Stimulated activated naive CD8-positive, alpha-beta T cell treated with anti-CD3 and anti-CD28 coated beads, Interleukin-15, Interleukin-2, amounts not matched to agents 100 ng/mL and 50 ng/mL, for 24 hours (primary cell): ENCODE measurements at regions not wholly inside any gene's neighbourhood (a gene's known extent, or its start where the extent isn't known, plus 50 kb on each side); places are given as distances from the start of the nearest gene placed in this dataset.

Experiments
- H3K27ac Mint-ChIP-seq: one replicate; pipeline ENCODE4 v1.8.0; 2021; ENCODE audit warnings: mild to moderate bottlenecking, mixed read lengths
- H3K27me3 Mint-ChIP-seq: one replicate; pipeline ENCODE4 v1.8.0; 2021; ENCODE audit warnings: mixed read lengths
- H3K36me3 Mint-ChIP-seq: one replicate; pipeline ENCODE4 v1.8.0; 2021; ENCODE audit warnings: low read depth, mixed read lengths
- H3K4me1 Mint-ChIP-seq: one replicate; pipeline ENCODE4 v1.8.0; 2021; ENCODE audit warnings: low read depth, mixed read lengths
- H3K4me3 Mint-ChIP-seq: one replicate; pipeline ENCODE4 v1.8.0; 2021; ENCODE audit warnings: mild to moderate bottlenecking, mixed read lengths
- H3K9me3 Mint-ChIP-seq: one replicate; pipeline ENCODE4 v1.8.0; 2021; ENCODE audit warnings: mixed read lengths

GRCh38 chr10:89115876-89116627 lies 91.1 kb downstream of the CH25H start:
- Mint-ChIP-seq H3K27me3 (peaks cover 36% of the 10 kb centered on the region), H3K9me3 (no peaks in the 10 kb centered on the region), H3K4me1 (peaks cover 3% of the 10 kb centered on the region), H3K27ac (no peak overlapping the region), H3K4me3 (no peak overlapping the region), H3K36me3 (no peaks in the 10 kb centered on the region)

GRCh38 chr10:89114846-89115625 lies 92.1 kb downstream of the CH25H start:
- H3K4me1 Mint-ChIP-seq, result peaks cover 4% of the 10 kb centered on the region
- no peaks in the 10 kb centered on the region for H3K9me3 Mint-ChIP-seq
- H3K36me3 Mint-ChIP-seq, result no peaks in the 10 kb centered on the region
- no peak overlapping the region for H3K4me3 Mint-ChIP-seq
- H3K27ac Mint-ChIP-seq, result no peak overlapping the region
- H3K27me3 Mint-ChIP-seq, result peaks cover 30% of the 10 kb centered on the region

- Mint-ChIP-seq H3K9me3 (peaks cover 3% of the 10 kb centered on the region), H3K4me1 (no peaks in the 10 kb centered on the region), H3K27me3 (no peaks in the 10 kb centered on the region), H3K36me3 (peaks cover 10% of the 10 kb centered on the region), H3K4me3 (no peak overlapping the region), H3K27ac (no peak overlapping the region)
These were observed 104.4 kb downstream of the CH25H start for GRCh38 chr10:89102735-89103134.

DNA sequence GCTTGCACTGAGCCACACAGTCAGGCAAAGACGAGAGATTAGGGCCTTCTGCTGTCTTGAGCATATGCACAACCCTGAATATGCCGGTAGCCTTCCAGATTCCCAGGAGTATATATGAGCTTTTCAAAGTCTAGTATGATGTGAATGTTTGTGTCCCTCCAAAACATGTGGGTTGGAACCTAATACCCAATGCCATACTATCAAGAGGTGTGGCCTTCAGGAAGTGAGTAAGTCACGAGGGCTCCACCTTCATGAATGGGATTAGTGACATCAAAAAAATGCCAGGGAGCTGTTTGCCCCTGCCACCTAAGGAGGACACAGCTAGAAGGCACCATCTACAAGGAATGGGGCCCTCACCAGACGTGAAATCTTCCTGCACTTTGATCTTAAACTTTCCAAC lies 105.2 kb downstream of the CH25H start:
- no peaks in the 10 kb centered on the region for H3K27me3 Mint-ChIP-seq
- no peak overlapping the region for H3K27ac Mint-ChIP-seq
- peaks cover 2% of the 10 kb centered on the region for H3K9me3 Mint-ChIP-seq

GRCh38 chr10:89100680-89101079 lies 106.4 kb downstream of the CH25H start:
- Mint-ChIP-seq H3K27ac (no peak overlapping the region), H3K27me3 (no peaks in the 10 kb centered on the region), H3K4me3 (no peak overlapping the region), H3K4me1 (peaks cover 9% of the 10 kb centered on the region), H3K9me3 (no peaks in the 10 kb centered on the region), H3K36me3 (no peaks in the 10 kb centered on the region)

More for the DNA sequence above, 105.2 kb downstream of the CH25H start:
- H3K36me3 Mint-ChIP-seq, result peaks cover 9% of the 10 kb centered on the region
- H3K4me1 Mint-ChIP-seq, result no peaks in the 10 kb centered on the region
- no peak overlapping the region for H3K4me3 Mint-ChIP-seq

DNA sequence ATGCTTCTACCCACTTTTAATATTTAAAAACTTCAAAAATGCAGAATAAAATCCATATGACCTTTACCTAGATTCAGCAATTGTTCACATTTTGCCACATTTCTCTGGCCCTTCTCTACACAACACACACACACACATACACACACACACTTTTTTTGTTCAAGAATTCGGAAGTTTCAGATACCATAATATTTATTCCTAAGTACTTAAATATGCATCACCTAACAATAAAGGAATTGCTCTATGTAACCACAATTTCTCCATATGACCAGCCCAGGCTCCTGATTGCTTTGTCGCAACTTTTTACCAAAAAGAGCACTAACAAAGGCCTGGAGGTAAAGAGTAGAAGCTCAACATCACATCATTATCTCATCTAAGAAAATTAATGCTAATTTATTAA lies 106.6 kb downstream of the FAS start:
- Mint-ChIP-seq H3K27ac (no peak overlapping the region), H3K36me3 (no peaks in the 10 kb centered on the region), H3K27me3 (no peaks in the 10 kb centered on the region), H3K4me1 (peaks cover 12% of the 10 kb centered on the region), H3K9me3 (no peaks in the 10 kb centered on the region), H3K4me3 (no peak overlapping the region)

- H3K27me3 Mint-ChIP-seq, result no peaks in the 10 kb centered on the region
- H3K9me3 Mint-ChIP-seq, result no peaks in the 10 kb centered on the region
- H3K27ac Mint-ChIP-seq, result no peak overlapping the region
- no peak overlapping the region for H3K4me3 Mint-ChIP-seq
- no peaks in the 10 kb centered on the region for H3K36me3 Mint-ChIP-seq
- peaks cover 19% of the 10 kb centered on the region for H3K4me1 Mint-ChIP-seq
These were observed 105.2 kb downstream of the FAS start for GRCh38 chr10:89095701-89096391.

GRCh38 chr10:89093728-89094127 lies 103.1 kb downstream of the FAS start:
- Mint-ChIP-seq H3K4me3 (no peak overlapping the region), H3K27me3 (no peaks in the 10 kb centered on the region), H3K27ac (no peak overlapping the region), H3K36me3 (no peaks in the 10 kb centered on the region), H3K9me3 (no peaks in the 10 kb centered on the region), H3K4me1 (peaks cover 25% of the 10 kb centered on the region)

DNA sequence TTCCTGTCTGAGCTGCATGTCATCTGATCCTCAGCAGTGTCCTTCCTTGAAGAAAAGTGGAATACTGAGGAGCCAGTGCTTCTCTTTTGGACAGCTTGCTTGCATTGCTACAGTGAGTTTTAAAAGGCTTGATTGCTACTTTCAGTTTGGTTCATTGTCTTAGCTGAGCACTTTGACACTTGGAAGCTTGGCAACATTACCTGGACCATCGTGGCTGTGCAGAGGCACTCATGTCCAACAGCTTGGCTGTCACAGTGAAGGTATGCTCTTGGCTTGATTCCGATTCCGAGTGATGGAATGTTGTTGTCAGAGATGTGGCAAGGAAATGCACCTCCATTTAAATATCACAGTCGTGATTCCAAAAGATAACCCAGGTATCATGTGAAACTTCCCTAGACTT lies 102.4 kb downstream of the FAS start:
- no peaks in the 10 kb centered on the region for H3K27me3 Mint-ChIP-seq
- H3K9me3 Mint-ChIP-seq, result no peaks in the 10 kb centered on the region
- H3K4me1 Mint-ChIP-seq, result peaks cover 25% of the 10 kb centered on the region
- no peak overlapping the region for H3K4me3 Mint-ChIP-seq
- H3K36me3 Mint-ChIP-seq, result no peaks in the 10 kb centered on the region
- no peak overlapping the region for H3K27ac Mint-ChIP-seq

GRCh38 chr10:89092439-89092838 lies 101.8 kb downstream of the FAS start:
- Mint-ChIP-seq H3K4me1 (peaks cover 25% of the 10 kb centered on the region), H3K4me3 (no peak overlapping the region), H3K27ac (no peak overlapping the region), H3K9me3 (no peaks in the 10 kb centered on the region), H3K36me3 (no peaks in the 10 kb centered on the region), H3K27me3 (no peaks in the 10 kb centered on the region)

DNA sequence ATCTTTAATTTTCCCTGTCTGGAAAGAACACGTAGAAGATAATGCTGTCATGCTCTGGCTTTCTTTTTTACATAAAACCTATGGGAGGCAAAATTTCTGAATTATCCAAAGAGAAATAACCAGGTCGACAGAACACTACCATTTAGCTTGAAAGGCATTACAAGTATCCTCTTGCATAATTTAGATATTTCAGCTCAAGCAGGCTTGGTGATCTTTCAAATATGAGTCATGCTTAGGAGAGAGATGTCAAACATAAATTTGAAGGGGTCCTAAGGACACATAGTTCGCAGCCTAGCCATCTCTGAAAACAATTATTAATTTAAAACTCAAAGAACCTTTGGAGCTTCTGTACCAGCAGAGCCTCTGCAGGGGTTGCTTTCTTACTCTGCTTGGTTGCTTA lies 100.9 kb downstream of the FAS start:
- Mint-ChIP-seq H3K4me3 (no peak overlapping the region), H3K36me3 (no peaks in the 10 kb centered on the region), H3K27ac (no peak overlapping the region), H3K9me3 (no peaks in the 10 kb centered on the region), H3K4me1 (peaks cover 23% of the 10 kb centered on the region), H3K27me3 (no peaks in the 10 kb centered on the region)

DNA sequence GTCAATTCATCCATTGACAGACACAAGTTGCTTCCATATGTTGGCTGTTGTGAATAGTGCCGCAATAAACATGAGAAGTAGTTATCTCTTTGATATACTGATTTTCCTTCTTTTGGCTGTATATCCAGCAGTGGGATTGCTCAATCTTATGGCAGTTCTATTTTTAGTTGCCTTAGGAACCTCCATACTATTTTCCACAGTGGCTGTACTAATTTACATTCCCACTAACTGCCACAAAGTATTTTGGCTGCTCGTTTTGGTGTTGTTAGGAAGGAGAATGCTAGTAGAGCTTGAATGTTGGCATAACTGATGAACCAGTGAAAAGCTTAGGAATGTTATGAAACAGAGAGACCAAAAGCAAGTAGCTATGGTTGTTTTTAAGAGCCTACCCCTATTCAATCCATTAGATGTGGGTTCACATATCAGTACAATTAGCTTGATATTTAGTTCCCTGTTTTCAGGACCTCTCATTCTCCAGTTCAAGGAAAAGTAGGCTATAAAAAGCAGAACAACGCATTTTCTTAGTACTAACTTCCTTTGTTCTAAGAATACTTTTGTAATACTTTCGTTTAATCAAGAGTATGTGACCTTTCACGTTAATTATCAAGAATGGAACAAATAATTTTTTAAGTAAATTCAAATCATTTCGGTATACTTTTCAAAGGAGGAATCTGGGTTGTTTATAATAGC lies 100.3 kb downstream of the FAS start:
- no peak overlapping the region for H3K4me3 Mint-ChIP-seq
- H3K27ac Mint-ChIP-seq, result no peak overlapping the region
- H3K36me3 Mint-ChIP-seq, result no peaks in the 10 kb centered on the region
- peaks cover 18% of the 10 kb centered on the region for H3K4me1 Mint-ChIP-seq
- H3K9me3 Mint-ChIP-seq, result no peaks in the 10 kb centered on the region
- no peaks in the 10 kb centered on the region for H3K27me3 Mint-ChIP-seq

GRCh38 chr10:89086801-89087521 lies 96.4 kb downstream of the FAS start:
- H3K4me3 Mint-ChIP-seq, result no peak overlapping the region
- H3K27me3 Mint-ChIP-seq, result no peaks in the 10 kb centered on the region
- H3K27ac Mint-ChIP-seq, result no peak overlapping the region
- no peaks in the 10 kb centered on the region for H3K9me3 Mint-ChIP-seq
- peaks cover 17% of the 10 kb centered on the region for H3K4me1 Mint-ChIP-seq
- H3K36me3 Mint-ChIP-seq, result no peaks in the 10 kb centered on the region

- H3K27ac Mint-ChIP-seq, result no peak overlapping the region
- H3K36me3 Mint-ChIP-seq, result no peaks in the 10 kb centered on the region
- no peak overlapping the region for H3K4me3 Mint-ChIP-seq
- no peaks in the 10 kb centered on the region for H3K27me3 Mint-ChIP-seq
- H3K4me1 Mint-ChIP-seq, result peaks cover 8% of the 10 kb centered on the region
- H3K9me3 Mint-ChIP-seq, result no peaks in the 10 kb centered on the region
These were observed 94.6 kb downstream of the FAS start for GRCh38 chr10:89085153-89085552.
